Spleen (tissue), 7 donors: ENCODE measurements at regions not wholly inside any gene's neighbourhood (a gene's known extent, or its start where the extent isn't known, plus 50 kb on each side); places are given as distances from the start of the nearest gene placed in this dataset.
"Not testable (repeated sequence)": the region's sequence is repeated elsewhere in the genome, so short reads cannot be mapped to it uniquely, and the experiment has no call there.

Source experiments
- POLR2A ChIP-seq, 3 donors: fragments of 450-650 bp; IDR thresholded peaks; one replicate each; pipeline ENCODE4 v1.5.1; 2017; ENCODE audit warnings: antibody characterized with exemption in 3 of 3, mild to moderate bottlenecking in 1 of 3
- POLR2AphosphoS5 ChIP-seq, 3 donors: sonication (generic); formaldehyde crosslinking; IDR thresholded peaks; one replicate each; pipeline ENCODE4 v1.5.1; 2017; ENCODE audit warnings: antibody characterized with exemption in 3 of 3
- TF ChIP-seq, protein P1 (sequence below), 11 experiments: fragments of 200-600 bp in 7 of 11; fragments of 450-650 bp in 4 of 11; sonication (generic) in 4 of 11; IDR thresholded peaks in 8 of 11; conservative IDR thresholded peaks in 3 of 11; 1 replicate in 7 of 11; 2 replicates in 4 of 11; pipeline versions ENCODE4 v1.4.0 to v1.8.0; 2016 to 2021; ENCODE audit warnings: antibody characterized with exemption in 11 of 11, inconsistent platforms in 4 of 11, mild to moderate bottlenecking in 1 of 11
- donor health status: DM: no; HTN: no; CAD: no; lungs with moderate emphysema.
- donor health status: DM: no; HTN: no; CAD: no.
- donor health status: DM: no; HTN: no; CAD: no.

DNA sequence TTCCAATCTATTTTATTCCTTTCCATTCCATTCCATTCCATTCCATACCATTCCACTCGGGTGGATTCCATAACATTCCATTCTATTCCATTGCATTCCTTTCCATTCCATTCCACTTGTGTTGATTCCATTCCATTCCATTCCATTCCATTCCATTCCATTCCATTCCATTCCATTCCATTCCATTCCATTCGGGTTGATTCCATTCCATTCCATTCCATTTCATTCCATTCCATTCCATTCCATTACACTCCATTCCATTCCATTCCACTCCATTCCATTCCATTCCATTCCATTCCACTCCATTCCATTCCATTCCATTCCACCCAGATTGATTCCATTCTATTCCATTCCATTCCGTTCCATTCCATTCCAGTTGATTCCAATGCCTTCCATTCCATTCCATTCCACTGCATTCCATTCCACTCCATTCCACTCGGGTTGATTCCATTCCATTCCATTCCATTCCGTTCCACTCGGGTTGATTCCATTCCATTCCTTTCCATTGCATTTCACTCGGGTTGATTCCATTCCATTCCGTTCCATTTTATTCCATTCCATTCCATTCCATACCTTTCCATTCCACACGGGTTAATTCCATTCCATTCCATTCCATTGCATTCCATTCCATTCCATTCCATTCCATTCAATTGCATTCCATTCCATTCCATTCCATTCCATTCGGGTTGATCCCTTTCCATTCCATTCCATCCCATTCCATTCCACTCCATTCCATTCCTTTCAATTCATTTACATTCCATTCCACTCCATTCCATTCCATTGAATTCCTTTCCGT, 168.4 kb downstream of the CWH43 start:
- not testable (repeated sequence) for TF ChIP-seq POLR2AphosphoS5, POLR2A (IDR thresholded peaks at IDR 0.05)
- TF ChIP-seq, protein P1, sequence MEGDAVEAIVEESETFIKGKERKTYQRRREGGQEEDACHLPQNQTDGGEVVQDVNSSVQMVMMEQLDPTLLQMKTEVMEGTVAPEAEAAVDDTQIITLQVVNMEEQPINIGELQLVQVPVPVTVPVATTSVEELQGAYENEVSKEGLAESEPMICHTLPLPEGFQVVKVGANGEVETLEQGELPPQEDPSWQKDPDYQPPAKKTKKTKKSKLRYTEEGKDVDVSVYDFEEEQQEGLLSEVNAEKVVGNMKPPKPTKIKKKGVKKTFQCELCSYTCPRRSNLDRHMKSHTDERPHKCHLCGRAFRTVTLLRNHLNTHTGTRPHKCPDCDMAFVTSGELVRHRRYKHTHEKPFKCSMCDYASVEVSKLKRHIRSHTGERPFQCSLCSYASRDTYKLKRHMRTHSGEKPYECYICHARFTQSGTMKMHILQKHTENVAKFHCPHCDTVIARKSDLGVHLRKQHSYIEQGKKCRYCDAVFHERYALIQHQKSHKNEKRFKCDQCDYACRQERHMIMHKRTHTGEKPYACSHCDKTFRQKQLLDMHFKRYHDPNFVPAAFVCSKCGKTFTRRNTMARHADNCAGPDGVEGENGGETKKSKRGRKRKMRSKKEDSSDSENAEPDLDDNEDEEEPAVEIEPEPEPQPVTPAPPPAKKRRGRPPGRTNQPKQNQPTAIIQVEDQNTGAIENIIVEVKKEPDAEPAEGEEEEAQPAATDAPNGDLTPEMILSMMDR (IDR thresholded peaks at IDR 0.05 in 8 of 11, conservative IDR thresholded peaks at IDR 0.05 in 3 of 11), result not testable (repeated sequence)
